H1 (cell line): ENCODE measurements at regions not wholly inside any gene's neighbourhood (a gene's known extent, or its start where the extent isn't known, plus 50 kb on each side); places are given as distances from the start of the nearest gene placed in this dataset.

Experiments
- BACH1 ChIP-seq: IDR thresholded peaks from 2 replicates; pipeline ENCODE4 v1.6.1; 2012; ENCODE audit warnings: low read length, improper control_type of control experiment
- BRCA1 ChIP-seq: IDR thresholded peaks from 2 replicates; pipeline ENCODE4 v1.6.1; 2012; ENCODE audit warnings: low read depth, low read length, improper control_type of control experiment
- EGR1 ChIP-seq: IDR thresholded peaks from 2 replicates; pipeline ENCODE4 v1.6.1; 2011; ENCODE audit warnings: low read depth, low read length, borderline replicate concordance
- EZH2 ChIP-seq: fragments of 200-600 bp; sonication (generic); IDR thresholded peaks from 2 replicates; pipeline ENCODE4 v1.7.1; 2012; ENCODE audit warnings: low read depth, mild to moderate bottlenecking, moderate library complexity, low read length, inconsistent platforms; ENCODE audit not compliant: severe bottlenecking
- MAFK ChIP-seq: IDR thresholded peaks from 2 replicates; pipeline ENCODE4 v1.6.1; 2012; ENCODE audit warnings: low read depth, mild to moderate bottlenecking, improper control_type of control experiment, low read length
- NRF1 ChIP-seq: IDR thresholded peaks from 2 replicates; pipeline ENCODE4 v1.6.1; 2011; ENCODE audit warnings: mild to moderate bottlenecking, low read depth, low read length, improper control_type of control experiment
- SIX5 ChIP-seq: IDR thresholded peaks from 2 replicates; pipeline ENCODE4 v1.6.1; 2011; ENCODE audit warnings: mild to moderate bottlenecking, low read depth, low read length
- SP2 ChIP-seq: IDR thresholded peaks from 2 replicates; pipeline ENCODE4 v1.6.1; 2012; ENCODE audit warnings: mild to moderate bottlenecking, low read length, inconsistent platforms
- YY1 ChIP-seq: IDR thresholded peaks from 2 replicates; pipeline ENCODE4 v1.6.1; 2011; ENCODE audit warnings: low read depth, mild to moderate bottlenecking, low read length
- ZNF274 ChIP-seq: IDR thresholded peaks from 2 replicates; pipeline ENCODE4 v1.7.0; 2012; ENCODE audit warnings: low read length, borderline replicate concordance; ENCODE audit errors: extremely low read depth
- TF ChIP-seq, protein P1 (sequence below), 3 experiments: IDR thresholded peaks; 1 replicate in 2 of 3; 2 replicates in 1 of 3; pipeline versions ENCODE4 v1.5.1 to v1.6.1; 2011; ENCODE audit warnings: low read length in 3 of 3, mild to moderate bottlenecking in 3 of 3, inconsistent platforms in 2 of 3, low read depth in 1 of 3, moderate library complexity in 1 of 3; ENCODE audit not compliant: insufficient read depth in 1 of 3; ENCODE audit errors: control extremely low read depth in 1 of 3

DNA sequence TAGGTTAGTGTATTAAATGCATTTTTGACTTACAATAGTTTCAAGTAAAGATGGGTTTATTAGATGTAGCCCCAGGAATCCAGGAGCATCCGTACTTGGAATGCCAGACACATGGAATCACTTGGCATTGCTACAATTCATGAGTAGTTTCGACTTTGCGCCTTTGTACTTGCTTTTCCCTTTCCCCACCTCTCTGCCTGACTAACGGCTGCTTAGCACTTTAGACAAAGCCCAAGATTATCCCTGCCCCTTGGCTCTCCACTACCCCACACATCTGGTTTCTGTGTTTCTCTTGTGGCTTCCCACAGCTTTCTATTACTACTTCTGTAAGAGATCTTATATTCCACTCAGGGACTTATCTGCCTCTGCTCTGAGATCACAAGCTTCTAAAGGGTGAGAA lies 397.7 kb upstream of the POU3F1 start:
- TF ChIP-seq, protein P1, sequence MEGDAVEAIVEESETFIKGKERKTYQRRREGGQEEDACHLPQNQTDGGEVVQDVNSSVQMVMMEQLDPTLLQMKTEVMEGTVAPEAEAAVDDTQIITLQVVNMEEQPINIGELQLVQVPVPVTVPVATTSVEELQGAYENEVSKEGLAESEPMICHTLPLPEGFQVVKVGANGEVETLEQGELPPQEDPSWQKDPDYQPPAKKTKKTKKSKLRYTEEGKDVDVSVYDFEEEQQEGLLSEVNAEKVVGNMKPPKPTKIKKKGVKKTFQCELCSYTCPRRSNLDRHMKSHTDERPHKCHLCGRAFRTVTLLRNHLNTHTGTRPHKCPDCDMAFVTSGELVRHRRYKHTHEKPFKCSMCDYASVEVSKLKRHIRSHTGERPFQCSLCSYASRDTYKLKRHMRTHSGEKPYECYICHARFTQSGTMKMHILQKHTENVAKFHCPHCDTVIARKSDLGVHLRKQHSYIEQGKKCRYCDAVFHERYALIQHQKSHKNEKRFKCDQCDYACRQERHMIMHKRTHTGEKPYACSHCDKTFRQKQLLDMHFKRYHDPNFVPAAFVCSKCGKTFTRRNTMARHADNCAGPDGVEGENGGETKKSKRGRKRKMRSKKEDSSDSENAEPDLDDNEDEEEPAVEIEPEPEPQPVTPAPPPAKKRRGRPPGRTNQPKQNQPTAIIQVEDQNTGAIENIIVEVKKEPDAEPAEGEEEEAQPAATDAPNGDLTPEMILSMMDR (IDR thresholded peaks at IDR 0.05; ENCODE audit: control extremely low read depth in 1 of 3, insufficient read depth in 1 of 3, low read depth in 1 of 3, low read length in 3 of 3): no peak
- no peak for TF ChIP-seq MAFK
- no peak for TF ChIP-seq BACH1
- TF ChIP-seq BRCA1: no peak
- no peak for TF ChIP-seq EGR1
- TF ChIP-seq NRF1: no peak
- TF ChIP-seq YY1: no peak
- no peak for TF ChIP-seq EZH2
- TF ChIP-seq SP2: no peak
- TF ChIP-seq SIX5: no peak
- no peak for TF ChIP-seq ZNF274
